Eye (tissue), 1 donor: ENCODE measurements at regions not wholly inside any gene's neighbourhood (a gene's known extent, or its start where the extent isn't known, plus 50 kb on each side); places are given as distances from the start of the nearest gene placed in this dataset.
A peak's percentile ranks its signal among the peaks of the same experiment; 100 is the strongest.
"Not testable (repeated sequence)": the region's sequence is repeated elsewhere in the genome, so short reads cannot be mapped to it uniquely, and the experiment has no call there.

Experiments
- DNase-seq: peaks from one replicate; pipeline ENCODE4 v3.0.0-alpha.2; 2015

DNA sequence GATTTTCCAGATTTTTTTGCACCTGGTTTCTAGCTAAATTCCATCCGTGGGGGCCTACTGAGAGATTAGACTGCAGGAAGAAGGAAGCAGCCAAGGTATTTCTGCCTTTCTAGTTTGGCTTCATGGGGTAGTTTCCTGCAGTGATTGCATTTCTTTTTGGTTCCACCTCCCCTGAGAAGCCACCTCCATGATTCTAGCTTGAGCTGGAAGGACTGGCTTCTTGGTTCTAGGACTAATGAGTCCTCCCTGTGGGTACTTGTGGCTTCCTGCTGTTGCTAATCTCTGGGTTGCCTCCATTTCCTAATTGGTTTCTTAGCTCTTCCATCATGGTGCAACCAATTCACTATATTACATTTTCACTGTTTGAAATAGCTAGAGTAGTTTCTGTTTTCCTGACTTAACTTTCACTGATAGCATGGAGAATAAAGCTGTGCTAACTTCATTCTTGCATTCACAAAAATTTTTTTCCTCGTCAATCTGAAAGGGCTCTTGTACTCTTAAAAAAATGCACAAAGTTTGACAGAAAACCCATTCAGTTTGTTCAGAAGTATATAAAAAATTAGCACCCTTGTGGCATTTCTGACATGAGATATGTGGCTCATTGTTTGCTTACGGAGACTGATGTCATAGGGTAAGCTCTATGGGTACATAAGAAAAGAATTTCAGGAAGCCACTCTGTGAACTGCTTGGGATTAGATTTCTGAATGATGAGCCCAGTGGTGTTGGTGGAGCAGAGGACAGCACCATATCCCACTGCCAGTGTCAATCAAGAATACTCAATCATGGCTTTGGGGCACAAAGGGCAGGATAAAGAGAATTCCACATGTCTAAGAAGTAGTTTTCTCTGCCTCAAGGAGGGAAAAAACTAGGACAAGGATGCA, 242.8 kb upstream of the RBMS1 start:
- DNase-seq: peak; percentile 10

DNA sequence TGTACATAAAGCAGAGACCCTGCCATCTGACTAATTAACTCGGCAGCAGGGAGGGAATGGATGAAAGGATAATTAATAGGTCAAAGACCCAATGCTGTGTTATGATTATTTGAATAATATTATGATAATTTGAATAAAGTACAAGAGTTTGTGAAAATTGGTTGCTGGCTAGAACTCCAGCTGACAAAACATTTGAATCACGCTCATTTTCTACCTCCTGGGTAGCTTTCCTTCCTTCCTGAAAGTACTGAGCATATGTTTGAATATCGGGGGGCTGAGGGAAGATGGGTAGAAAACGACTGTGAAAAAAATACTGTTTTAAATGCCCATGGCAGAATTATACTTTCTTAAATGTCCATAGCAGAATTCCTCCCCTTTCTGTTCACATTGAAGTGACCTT, 243.6 kb upstream of the RBMS1 start:
- DNase-seq: no peak

DNA sequence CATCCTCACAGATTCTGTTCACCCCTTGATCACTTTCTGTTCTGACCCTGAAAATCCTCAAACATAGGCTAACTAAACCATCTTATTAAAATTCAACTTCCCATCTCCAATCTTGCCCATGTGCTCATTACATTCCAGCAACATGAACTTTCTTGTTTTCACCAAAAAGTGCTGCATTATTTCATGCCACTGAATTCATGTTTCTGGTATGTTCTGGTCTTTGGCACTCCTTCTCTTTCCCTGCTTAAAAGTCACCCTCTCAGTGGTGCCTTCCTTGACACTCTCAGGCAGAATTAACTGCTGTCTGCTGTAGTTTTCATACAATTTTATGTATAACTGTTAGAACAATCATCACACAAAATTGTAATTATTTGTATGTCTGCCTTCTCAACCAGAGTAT, 247.7 kb upstream of the RBMS1 start:
- DNase-seq: no peak

DNA sequence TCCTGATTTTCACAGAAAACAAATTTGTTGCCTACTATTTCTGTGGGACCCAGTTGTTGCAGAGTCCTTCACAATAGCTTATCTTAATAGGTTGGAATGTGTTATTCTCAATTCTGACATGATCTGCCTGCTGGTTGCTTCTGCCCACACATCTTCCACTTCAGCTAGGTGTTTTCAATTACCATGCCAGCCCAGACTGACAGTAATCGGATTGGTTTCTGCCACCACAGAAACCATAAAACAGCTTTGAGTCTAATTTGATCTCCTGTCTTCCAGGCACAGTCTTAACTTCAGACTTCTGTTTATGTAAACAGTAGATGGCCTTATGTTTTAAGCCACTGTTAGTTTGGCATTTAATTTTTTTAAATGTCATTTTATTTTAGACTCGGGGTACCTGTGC, 248.2 kb upstream of the RBMS1 start:
- no peak for DNase-seq

DNA sequence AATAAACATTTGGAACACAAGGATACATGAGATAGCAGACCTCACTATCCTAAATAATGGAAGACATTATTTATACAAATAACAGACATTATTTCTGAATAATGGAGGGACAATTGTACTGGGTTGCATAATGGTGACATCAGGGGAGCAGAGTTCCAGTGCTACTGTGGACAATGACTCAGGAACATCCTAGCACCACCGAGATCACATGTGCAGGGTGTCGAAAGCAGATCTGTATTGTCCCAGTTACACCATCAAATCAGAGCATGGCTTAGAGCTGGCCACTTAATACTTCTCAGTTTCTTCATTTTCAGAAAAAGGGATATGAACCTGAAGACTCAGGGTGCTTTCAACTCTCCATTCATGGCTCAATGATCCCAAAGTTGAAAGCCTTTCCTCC, 249.1 kb upstream of the RBMS1 start:
- DNase-seq: no peak

DNA sequence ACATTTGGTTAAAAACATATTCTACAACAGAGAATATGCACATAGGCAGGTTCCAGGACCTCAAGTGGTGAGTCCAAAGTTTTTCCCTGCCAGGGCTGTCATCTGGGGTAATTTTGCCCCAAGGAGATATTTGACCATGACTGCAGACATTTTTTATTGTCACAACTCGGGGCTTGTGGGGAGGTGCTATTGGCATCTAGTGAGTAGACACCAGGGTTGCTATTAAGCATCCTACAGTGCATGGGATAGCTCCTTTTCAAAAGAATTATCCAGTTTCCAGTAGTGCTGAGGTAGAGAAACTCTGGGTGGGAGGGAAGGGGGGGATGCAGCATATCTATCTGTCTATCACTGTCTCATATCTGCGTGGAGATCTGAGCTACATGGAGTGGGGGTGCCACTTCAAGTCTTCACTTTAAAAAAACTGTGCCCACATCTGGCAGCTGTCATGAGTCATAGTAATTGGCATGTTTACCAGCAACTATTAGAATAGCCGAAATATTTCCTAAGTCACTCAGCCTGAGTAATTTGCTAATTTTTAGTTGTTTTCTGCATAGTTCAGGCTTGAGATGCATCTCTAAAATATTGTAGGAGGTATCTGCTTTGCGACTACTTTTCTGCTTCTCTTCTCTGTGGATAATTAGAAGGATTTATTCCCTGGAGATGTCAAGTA, 254.0 kb upstream of the RBMS1 start:
- DNase-seq: peak; percentile 18

DNA sequence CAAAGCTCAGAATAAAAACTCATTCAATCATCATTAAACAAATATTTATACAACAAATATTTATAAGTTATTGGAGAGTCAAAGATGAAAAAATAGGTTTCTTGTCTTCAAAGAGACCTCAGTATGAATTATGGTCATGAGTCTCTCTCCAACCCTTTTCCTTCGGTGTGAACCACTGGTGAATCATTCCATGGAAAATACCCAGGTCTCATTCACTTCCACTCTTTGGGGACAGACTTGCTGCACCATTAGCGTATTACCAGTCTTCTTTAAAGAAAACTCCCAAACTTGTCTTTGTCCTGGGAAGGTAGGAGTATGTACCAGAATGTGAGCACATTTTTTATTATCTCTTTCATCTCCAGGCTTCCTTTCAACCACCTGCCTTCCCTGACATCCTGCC, 257.4 kb upstream of the RBMS1 start:
- DNase-seq: no peak

DNA sequence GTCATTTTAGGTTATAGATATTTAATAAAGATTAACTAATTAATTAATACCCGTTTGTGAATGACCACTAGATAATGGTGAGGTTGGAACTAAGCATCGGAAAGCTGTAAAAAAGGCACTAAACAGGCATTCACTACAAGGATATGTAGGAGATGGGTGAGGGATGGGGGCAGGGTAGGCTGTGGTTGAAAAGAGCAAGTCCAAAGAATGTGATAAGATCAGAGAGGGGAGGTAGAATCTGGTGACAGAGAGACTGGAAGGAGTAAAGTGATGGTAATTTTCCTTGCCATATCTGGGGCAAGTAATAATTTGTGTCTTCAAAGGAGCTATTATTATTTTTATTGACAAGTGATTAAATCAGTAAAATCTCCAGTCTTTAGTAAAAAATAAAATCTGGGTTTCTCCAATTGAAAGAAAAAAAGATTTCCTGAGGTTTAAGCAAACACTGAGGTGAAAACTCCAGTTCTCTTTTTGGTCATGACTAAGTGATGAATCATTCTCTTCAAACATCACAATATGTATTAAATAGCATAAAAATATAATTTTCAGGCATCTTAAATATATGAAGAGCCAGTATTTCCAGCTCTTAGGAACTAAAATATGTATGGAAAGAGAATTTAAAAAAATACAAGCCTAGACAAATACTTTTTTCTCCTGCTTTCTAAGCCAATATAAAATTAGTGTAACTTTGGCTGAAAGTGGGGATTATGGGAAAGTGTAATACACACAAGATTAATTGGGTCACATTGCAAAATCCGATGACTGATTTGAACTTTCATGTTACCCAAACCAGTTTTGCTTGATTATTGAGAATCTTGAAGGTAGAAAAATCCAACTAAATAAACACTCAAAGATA, 259.1 kb upstream of the RBMS1 start:
- no peak for DNase-seq

DNA sequence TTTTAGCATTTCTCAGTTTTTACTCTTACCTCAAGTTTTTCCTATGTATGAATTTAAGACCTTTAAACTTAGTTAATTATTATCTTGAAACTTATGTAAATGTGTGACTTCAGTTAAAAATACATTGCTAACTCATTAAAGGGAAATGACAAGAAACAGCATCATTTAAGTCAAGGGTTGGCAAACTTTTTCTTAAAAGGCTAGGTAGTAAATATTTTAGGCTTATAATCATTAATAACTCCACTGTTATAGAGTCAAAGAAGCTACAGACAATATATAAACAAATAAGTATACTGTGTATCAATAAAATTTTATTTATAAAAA, 259.7 kb upstream of the RBMS1 start:
- DNase-seq: no peak

DNA sequence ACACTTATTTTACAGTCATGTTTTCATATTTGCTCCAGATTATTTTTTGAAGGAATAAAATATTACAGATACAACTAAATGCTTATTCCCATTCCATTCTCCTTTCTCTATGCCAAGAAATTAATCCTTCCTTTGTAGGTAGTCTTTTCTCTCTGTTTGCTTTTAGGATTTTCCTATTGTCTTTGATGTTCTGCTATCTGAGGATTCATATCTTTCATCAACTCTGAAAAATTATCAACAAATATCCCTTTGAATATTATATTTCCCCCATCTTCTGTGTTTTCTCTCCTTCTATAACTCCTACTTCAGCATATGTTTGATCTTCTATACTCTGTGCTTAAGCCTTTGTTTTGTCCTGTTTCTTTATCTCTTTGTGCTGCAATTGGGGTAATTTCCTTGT, 260.4 kb upstream of the RBMS1 start:
- no peak for DNase-seq

DNA sequence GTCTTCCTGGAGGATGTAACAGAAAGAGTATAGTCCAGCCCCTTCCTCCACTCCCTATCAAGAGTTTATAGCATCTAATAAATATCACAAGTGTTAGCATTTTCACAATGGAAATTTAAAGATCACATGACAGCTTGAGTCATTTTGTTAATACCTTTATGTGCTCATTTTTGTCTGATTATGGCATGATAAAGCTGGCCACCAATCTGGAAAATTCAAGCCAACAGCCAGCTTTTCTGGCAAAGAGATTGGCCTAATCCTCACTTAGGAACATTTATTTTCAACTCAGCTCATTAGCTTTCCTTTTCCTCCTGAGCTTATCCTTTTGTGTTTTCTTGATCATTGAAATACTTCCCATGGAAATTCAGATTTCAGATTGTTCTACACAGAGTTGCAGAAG, 262.9 kb upstream of the RBMS1 start:
- DNase-seq: no peak

DNA sequence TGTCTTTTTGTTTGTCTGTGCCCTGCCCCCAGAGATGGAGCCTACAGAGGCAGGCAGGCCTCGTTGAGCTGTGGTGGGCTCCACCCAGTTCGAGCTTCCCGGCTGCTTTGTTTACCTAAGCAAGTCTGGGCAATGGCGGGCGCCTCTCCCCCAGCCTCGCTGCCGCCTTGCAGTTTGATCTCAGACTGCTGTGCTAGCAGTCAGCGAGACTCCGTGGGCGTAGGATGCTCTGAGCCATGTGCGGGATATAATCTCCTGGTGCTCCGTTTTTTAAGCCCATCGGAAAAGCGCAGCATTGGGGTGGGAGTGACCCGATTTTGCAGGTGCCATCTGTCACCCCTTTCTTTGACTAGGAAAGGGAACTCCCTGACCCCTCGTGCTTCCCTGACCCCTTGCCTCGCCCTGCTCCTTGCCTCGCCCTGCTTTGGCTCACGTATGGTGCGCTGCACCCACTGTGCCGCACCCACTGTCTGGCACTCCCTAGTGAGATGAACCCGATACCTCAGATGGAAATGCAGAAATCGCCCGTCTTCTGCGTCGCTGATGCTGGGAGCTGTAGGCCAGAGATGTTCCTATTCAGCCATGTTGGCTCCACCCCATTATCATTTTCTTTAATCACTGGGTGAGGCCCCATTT, 269.0 kb upstream of the RBMS1 start:
- not testable (repeated sequence) for DNase-seq

DNA sequence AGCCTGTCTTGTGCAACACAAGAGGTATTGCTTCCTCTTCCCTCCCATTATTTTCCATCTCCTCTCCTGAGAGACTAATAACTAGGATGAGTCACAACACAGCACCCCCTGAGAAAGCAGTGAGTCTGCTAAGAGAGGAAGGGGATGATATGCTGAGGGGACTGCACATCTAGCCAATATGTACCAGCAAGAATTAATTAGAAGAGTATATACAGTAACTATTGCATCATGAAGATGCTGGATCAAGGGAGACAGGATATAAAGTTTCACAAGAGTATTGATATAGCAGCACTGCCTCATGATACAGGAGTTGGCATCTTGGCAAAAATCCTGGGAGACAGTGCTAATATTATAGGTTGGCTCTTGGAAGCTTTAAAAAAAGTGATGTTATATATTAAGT, 289.9 kb upstream of the RBMS1 start:
- DNase-seq: no peak

DNA sequence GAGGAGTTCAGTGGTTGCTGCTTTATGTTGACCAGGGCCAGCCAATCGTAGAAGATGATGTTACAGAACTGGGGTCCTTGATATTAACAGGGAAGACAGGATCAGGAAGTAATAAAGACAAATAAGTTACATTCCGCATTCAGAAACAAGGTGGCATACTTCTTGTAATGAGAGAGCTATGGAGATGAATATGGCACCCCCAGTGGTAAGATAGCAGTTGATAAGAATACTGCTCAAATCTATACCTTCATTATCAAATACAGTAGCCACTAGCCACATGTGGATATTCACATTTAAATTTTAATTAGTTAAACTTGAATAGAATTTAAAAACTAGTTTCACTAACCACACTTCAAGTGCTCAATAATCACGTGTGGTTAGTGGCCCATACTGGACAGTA, 290.4 kb upstream of the RBMS1 start:
- no peak for DNase-seq

DNA sequence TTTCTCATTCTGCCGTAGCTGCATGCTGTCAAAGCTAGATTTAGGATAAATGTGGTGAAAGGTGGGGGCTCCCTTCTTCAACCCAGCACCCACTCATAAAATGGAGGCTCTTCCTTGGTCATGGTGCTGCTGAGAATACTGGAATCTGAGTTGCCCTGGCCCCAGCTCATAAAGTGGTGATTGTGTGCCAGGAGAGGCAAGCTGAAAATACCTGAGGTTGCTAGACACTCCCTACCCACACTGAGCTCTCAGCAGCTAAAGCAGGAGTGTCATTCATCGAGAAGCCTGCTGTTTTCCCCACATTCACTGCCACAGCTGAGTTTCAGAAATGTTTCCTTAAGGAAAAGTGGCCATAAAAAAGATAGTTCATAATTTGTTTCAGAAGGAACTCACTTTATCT, 297.1 kb upstream of the RBMS1 start:
- no peak for DNase-seq

DNA sequence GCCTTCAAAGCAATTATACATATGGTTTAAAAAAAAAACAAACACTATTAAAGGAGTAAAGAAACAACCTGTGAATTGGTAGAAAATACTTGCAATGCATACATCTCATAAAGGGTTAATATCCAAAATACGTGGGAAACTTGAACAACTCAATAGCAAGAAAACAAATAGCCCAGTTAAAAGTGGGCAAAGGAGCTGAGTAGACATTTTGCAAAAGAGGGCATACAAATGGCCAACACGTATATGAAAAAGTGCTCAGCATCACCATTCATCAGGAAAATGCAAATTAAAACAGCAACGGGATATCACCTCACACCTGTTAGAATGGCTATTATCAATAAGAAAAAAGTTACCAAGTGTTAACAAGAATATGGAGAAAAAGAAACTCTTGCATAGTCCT, 298.3 kb upstream of the RBMS1 start:
- DNase-seq: no peak

DNA sequence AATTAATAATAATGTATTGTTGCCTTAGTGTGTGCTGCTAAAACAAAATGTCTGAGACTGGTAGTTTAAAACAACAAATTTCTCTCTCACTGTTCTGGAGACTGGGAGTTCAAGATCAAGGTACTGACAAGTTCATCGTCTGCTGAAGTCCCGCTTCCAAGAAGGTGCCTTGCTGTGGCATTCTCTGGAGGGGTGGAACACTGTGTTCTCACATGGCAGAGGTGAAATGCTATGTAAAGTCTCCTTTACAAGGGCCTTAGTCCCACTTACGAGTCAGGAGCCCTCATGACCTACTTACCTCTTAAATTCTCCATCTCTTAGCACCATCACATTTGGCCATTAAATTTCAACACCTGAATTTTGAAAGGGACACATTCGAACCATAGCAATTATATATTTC, 299.2 kb upstream of the RBMS1 start:
- no peak for DNase-seq

DNA sequence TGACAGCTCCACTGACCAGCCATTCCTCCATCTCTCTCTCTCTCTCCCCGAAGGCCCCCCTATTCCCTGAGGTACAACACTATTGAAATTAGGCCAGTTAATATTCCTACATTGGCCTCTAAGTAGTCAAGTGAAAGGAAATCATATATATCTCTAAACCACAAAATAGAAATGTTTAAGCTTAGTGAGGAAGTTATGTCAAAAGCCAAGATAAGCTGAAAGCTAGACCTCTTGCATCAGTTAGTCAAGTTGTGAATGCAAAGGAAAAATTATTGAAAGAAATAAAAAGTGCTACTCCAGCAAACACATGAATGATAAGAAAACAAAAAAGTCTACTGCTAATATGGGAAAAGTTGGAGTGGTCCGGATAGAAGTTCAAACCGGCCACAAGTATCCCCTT, 301.3 kb upstream of the RBMS1 start:
- no peak for DNase-seq

DNA sequence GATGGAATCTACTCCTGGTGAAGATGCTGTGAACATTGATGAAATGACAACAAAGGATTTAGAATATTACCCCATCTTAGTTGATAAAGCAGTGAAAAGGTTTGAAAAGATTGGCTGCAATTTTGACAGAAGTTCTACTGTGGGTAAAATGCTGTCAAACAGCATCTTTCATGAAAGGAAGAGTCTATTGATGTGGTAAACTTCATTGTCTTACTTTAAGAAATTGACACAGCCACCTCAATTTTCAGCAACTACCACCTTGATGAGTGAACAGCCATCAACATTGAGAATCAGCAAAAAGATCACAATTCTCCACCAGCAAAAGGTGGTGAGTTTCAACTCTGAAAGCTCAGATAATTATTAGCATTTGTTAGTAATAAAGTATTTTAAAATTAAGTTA, 310.3 kb upstream of the RBMS1 start:
- no peak for DNase-seq

DNA sequence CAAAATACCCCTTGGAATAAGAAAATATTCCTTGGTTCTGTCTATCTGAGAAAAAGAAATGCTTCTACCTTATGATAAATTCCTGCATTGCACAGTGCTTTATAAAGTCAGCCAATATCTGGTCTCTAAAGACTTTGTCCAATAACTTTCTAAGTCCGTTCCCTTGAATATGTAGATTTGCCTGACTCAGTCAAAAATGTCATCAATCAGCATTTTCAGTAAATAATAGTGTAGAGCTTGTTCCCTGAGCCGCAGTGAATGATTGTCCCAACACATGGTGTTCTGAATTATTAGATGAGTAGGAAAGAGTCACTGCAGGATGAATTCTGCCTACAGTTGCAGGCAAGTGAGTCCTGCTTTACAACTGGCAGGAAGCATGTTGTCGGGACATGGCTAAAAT, 316.8 kb upstream of the RBMS1 start:
- DNase-seq: no peak

DNA sequence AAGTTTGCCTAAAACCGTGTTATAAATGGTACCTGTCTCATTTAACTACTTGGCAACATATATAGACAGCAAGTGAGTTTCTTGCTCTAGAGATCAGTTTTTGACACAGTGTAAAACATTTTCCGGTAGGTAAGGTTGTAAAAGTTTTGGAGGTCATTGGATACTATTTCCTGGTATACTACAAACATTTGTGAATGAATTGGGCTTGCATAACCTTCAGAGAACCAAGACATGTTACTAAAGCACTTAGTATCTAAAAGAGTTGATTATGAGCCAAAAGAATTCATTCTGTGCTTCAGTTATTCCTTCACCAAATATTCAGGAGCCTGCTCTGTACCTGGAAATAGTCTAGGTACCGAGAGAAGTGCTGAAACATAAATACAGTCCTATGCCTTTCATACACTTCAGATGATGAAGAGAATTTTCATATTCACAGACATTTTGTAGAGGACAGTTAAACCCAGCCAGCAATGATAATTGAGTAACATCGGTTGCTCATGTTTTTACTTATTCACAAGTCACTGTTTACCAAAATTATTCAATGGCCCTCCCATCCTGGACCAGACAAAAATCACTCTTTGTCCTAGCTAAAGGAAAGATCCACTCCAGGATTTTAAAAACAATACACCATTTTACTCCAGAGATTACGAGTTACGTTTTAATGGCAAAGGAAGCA, 319.4 kb upstream of the RBMS1 start:
- DNase-seq: no peak

DNA sequence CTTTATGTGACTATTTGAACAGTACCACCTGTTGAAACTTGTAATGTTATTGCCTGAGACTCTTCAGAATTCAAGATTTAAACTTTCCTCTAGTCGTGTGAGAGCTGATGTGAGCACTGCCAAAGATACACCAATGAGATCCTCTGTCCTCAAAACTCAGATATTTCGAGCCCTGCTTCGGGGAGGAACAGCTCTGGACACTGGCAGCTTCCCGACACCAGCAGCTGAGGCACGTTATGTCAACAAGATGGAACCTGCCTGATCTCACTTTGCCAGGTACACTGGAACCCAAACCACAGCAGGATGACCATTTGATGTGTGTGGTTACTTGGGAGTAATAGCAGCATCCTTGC, 319.9 kb upstream of the RBMS1 start:
- DNase-seq: no peak
